Hematopoietic multipotent progenitor cell treated with erythropoietin and hydrocortisone succinate and interleukin-3 and kit ligand, for 15 days (in vitro differentiated cells): ENCODE measurements at regions not wholly inside any gene's neighbourhood (a gene's known extent, or its start where the extent isn't known, plus 50 kb on each side); places are given as distances from the start of the nearest gene placed in this dataset.

Source experiments
- DNase-seq: peaks from one replicate; pipeline ENCODE4 v3.0.0-alpha.2; 2015; ENCODE audit warnings: low spot score

DNA sequence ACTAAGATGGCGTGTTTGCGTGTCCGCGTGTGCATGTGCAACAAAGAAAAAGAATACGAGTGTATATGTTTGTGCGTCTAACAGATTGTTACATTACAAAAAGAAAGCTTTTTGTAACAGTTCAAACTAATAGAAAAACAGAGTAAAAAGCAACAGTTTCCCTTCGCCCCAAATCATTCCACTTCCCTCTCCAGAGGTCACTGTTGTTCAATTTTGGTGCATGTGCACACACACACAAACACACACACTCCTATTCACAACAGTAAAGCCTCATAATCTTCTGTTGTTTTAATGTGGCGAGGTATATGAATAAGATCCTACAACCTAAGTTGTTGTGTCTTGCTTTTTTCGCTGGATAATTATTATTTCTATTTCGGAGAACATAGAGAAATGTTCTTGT lies 357.3 kb upstream of the SLC8A1 start:
- DNase-seq = no peak

DNA sequence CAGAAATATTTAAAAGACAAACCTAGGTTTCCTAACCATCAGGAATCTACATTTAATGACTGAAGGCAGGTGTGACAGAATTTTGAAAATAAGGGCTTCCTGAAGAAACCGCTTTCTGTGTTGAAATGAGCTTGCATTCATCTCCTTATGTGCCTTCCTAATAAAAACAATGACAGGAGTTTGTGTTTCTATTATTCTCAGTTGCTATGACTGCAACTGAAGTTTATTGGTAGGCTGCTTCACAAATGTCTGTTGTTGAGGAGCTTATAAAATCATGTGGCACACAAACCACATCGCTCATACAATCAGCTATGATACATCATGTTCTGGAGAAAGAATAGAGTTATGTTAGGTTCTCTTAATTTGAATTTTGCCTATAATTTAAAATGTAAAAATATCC lies 362.7 kb upstream of the SLC8A1 start:
- DNase-seq = no peak

DNA sequence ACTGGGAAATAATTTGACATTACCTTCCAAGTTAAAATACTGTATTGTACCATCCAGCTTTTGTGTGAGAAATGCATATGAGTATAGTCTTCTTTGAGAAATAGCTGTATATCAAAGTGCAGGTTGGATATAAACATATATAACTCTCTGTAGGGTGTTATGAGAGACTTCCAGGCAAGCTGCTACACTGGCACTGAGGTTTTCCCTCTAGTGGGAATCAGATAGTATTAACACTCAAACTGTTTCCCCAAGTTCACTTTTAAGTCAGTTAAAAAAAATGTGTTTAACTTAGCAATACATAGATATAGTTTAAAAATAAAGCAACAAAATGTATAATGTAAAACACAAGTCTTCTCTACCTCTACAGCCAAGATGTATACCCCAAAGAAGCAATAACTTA lies 368.4 kb upstream of the SLC8A1 start:
- no peak for DNase-seq

DNA sequence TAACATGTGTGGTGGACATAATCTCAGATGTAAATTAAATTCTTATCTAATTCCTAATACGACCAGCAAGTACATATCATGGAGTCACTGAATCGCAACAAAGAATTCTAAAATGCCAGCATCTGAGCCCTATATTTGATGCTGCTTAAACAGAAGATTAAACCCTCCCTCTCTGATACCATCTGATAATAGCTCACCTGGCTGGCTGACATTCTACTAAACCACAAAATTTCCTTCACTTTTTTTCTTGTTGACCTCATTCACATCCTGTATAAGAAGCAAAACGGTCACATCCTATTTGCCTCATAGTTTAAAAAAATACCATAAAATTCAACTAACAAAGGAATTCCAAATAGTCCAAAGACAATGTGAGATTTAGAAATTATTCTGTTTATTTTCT lies 371.6 kb upstream of the SLC8A1 start:
- DNase-seq = no peak

DNA sequence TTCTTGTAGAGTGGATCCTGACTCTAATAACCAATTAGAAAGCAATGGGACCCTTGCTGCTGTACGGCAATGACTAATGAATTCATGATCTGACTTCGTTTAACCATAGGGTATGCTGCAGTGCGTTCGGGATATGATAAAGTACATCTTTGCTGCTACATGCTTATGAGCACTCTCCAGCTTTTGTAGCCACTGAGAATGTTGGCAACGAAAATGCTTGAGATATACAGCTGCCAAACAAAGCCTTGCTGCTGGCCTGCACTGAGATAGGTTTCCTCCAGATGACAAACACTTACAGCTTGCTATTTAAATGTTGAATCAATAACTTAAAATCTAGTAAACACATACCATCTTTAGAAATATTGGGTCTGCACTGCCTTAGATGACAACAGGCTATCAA lies 372.4 kb upstream of the SLC8A1 start:
- DNase-seq = no peak

DNA sequence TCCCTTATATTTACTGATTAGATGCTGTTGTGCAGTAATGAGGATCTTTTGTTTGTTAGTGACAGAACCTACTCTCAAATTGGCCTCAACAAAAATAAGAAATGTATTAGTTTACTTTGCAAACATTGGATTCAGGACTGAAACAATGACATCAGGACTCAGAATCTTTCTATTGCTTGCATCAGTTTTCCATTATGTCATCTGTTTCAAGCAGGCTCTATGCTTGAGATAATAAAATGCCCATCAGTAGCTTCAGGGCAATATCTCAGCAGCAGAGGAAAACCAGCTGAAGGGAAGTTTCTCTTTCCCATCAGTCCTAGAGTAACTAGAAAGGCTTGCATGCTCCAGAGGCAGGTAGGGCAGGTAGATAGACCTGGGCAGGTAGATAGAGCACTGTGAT lies 375.5 kb upstream of the SLC8A1 start:
- DNase-seq = no peak

DNA sequence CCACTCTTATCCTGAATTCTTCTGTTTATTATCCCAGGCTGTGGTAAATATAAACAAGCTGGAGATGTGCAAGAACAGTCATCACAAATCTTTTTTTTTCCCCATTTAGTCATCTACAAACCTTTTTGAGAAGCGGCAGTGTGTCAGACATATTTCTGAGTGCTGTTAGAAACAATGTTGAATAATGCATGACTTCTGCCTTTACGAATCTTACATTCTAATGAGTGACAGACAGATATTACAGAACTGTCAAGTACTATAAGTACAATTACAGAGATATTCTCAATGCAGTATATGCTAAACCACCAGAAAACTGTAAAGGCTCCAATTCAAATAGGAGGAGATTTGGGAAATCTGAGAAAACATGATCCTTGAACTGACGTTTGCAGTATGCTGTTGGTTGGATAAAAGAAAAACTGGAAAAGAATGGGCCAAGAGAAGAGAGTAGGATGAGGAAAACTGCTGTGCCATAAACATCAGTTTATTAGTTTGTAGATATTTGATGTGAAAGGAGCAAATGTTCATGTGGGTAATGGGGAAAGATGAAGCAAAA lies 379.5 kb upstream of the SLC8A1 start:
- no peak for DNase-seq

DNA sequence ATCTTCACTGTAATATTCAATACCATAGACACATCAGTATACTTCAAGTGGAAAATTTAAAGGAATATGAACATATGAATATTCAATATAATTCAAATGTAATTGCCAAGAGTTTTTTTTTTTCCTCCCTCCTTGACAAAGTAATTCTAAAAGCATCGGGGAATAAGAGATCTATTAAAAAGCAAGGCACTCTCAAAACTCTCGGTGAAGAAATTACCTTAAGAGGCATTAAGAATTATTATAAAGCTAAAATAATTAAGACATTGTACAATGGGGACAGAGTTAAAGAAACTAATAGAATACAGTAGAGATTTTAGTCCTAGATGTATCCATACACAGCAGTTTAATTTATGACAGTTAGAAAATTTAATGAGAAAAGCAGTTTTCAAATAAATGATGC lies 390.0 kb upstream of the SLC8A1 start:
- no peak for DNase-seq

DNA sequence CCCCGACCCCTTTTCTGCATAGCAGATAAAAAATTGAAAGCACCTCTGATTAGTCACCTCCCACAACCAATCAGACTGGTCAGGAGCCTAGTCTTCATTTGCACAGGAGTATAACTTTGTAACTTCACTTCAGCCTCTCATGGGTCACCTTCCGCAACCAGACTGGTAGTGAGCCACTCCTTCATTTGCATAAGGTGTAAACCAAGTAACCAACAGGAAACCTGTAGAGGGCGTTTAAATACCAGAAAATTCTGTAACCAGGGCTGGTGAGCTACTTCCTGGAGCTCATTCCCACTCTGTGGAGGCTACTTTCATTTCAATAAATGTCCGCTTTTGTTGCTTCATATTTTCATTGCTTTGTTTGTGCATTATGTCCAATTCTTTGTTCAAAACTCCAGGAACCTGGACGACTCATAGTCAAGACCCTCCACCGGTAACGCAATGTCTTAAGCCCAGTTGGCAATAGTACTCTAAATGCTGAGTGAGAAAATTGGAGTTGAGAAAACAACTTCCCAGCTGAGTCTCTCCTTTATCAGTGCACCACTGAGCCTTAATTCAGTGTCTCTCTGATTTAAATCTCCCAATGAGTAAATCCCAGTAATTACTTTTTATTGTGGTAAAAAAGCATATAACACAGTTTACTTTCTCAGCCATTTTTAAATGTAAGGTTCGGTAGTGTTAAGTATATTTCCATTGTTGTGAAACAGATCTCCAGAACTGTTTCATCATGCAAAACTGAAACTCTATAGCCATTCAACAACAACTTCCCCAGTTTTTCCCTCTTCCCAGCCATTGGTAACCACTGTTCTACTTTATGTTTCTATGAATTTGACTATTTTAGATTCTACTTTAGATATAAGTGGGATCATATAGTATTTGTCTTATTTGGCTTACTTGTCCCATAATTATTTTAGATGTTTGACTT lies 392.7 kb upstream of the SLC8A1 start:
- no peak for DNase-seq

DNA sequence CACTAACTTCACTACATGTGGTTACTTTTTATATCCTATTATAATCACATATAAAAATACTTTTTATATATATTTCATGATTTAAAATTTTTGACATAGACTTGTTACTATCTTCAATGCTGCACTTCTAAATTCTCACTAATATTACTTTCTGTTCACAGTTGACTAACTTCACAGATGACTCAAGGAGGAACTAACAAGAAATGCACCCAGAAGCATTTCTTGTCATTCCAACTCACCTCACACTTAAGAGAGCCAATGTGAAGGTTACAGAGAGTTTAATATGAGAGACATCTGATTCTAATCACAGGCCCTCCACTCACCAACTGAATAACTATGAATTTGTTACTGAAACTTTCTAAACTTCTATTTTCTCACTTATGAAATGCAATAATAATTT lies 399.8 kb upstream of the SLC8A1 start:
- DNase-seq = no peak

DNA sequence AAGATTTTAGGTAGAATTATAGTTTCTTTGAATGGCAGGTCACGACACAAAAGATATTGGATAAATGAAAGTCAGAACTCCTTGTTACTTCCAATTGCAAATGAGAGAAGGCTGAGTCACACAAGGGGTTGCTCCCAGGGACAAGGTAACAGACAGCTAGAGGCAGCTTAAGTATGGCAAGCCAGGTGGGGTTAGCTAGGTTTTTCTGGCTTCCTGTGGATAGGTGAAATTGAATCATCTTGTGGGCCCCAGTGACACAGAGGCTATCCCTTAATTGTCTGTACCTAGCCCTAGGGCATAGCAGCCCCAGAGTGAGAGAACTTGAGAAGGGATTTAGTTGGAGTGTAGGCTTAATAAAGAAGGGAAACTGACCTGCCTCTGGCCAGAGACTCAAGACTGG lies 407.7 kb upstream of the SLC8A1 start:
- no peak for DNase-seq

DNA sequence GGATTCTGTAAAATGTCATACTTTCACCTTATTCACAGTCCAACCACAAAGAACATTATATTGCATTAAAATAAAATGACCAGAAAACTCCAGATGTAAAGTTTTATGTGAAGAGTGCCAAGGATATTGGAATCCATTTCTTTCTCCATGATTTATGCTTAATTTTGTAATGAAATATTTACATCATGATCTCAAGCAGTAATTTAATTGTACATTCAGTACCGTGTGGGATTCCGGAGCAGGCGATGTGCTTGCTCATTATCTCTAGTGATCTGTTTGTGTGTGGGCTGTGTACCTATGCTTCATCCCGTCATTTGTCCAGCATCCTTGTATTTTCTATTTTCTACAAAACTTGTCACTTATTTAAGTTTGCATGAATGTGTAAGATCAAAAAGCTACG lies 415.9 kb upstream of the SLC8A1 start:
- DNase-seq = no peak

DNA sequence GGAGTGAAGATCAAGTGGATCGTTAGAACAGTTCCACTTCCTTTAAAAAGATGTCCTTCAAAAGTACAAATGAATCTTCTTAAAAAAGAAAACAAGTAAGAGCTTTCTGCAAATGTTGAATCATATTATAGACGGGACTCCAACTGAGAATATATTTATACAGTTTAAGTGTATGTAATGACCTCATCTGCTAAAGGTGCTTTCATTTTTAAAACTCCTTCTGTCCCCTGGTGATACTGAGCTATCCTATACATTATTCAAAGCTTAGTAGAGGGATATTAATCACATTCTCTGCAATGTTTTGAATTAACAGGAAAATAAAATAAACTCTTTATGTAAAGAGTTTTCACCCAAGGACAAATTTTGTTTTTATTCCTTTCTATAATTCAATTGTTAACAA lies 420.7 kb upstream of the SLC8A1 start:
- DNase-seq = no peak

DNA sequence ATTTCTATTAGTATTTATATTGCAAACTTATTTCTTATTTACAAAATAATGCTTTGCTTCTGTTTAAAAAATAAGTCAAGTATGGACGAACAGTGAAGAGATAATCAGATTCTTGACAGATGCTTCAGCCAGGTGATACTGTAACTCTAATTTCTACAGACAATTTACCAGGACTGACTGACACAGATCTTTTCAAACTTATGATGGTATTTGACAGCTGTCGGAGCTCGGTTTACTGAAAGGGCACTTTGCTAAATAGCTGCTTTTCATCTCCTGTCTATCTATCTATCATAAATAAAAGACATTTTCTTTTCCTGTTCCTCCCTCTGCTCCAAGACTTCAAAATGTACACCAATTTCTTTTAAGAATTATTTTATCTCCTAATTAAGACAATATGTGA lies 422.5 kb upstream of the SLC8A1 start:
- DNase-seq = no peak

DNA sequence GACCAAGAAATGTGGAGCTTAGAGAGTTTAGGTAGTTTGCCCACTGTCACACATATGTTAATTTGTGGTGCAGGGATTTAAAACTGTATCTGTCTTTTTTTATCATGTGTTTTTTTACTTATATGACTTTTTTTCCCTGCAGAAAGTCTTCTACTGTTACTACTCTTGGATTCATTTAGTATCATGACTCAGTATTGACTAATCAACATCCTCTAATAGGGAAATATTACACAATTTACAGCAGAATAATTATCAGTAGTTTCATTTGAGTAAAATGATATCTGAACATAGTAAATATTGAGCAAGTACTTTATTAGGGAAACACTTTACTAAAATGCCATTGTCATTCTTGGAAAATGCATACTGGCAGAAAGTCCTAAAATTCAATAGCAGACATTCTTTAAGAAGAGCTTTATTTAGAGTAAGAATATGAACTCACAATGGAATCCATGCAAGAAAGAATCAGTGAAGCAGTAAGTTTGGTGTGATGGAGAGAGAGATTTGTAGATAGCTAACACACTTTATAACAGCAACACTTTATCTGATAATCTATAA lies 425.9 kb upstream of the SLC8A1 start:
- no peak for DNase-seq

DNA sequence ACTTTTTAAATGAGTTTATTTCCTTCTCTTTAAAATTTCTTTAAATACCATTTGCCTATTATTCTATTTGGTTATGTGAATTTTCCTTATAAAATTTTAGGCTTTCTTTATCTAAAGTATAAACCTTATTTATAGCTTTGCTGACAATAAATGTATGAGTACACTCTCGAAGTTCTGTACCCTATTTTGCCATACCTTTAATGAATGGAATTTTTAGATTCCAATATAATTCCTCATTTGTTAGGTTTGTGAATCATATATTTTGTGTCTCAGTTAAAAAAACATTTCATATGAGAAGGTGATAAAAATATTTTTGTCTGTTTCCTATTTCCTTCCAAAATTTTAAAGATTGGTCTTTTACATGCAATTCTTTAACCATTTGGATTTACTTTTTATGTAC lies 427.4 kb upstream of the SLC8A1 start:
- DNase-seq = no peak

DNA sequence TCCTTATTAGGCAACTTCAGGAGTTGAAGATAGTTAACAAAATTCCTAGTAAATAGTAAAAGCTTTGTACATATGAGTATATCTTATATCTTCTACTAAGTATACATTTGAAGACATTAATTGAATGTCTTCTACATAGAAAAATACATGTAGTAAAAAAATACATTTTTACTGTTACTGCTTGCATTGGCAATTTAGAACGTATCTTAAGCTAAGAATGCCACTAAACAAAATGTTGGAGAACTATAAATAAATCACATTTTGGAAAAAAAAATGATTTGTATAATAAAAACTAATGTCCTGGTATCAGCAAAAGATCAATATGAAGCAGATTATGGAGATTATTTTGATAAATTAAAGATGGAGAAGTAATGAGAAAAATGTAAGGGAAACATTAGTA lies 434.2 kb upstream of the SLC8A1 start:
- no peak for DNase-seq

DNA sequence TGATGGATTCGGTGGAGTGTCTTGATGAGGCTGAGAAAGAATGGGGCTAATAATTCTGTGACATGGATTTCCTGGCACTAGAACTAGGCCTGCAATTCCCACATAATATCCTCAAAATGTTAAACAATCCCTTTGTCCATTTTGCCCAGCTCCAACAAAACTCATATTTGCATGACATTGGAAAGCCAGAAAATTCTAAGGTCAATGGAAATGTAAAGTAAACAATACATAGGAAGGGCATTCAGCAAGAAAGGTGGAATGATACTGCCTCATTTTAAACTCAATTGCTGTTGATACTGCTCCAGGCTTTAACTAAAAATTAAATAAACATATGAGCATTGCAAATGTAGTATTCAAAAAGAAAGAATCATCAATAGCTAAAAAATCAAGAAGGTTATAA lies 434.8 kb upstream of the SLC8A1 start:
- DNase-seq = no peak

DNA sequence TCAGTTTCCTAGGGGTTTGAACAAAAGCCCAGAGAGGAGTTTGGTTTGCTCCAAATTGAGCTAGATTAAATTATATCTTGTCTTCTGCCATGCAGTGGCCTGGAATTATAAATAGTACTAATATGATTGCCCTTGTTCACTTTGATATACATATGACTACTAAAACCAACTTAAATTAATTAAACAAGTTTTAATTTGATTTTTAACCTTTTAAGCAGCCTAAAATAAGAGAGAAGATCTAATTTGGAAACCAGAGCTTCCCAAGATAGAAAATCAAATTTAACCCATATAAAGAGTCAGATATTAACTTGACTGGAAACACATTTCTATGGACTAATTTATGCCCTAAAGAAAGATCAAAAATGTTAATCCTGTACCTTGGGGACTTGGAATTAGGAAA lies 444.5 kb upstream of the SLC8A1 start:
- no peak for DNase-seq

DNA sequence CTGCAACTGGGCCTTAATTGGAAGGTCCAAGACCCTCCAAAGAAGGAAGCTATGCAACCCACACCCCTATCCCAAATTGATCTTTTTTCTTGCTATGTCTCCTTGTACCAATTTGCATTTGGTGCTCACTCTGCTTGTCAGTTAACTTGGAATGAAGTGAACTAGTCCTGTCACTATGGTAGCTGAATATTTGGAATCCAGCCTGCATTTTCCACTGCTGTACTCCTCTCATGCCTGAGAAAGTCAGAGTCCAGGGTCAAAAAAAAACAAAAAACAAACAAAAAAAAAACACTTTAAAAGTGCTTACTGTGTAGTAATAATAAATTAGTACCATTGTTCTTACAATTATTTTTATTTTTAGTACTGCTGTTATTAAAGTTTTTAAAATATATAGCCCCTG lies 462.8 kb upstream of the SLC8A1 start:
- DNase-seq = no peak

DNA sequence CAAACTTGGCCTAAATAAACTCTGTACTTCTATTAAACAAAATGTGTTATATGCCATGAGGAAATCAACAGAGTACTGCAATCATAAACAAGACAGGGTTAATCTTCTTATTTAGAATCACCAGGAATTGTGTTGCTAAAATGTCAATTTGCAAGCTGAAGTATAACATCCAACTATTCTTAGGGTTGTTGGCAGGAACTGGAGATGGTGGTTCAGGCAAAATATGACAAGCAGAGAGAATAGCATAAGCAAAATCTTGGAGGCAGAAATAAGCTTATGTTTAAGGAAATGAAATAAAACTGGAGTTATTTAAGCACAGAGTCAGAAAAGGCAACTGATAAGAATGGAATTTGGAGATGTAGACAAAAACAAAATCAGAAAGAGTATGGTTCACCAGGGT lies 463.8 kb upstream of the SLC8A1 start:
- no peak for DNase-seq

DNA sequence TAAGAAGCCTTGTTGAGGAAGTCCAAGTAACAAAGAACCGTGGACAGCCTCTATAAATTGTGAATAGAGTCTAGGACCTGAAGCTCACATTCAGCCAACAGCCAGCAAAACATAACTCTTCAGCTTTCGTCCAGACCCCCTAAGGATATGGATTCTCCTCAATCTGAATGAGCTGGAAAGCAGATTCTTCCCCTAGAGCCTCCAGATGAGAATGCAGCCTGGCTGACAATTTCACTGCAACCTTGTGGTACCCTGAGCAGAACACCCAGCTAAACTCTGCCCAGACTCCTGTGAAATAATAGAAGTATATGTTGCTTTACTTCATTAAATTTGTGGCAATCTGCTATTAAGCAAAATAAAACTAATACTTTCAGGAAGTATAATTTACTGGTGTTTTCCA lies 483.5 kb upstream of the SLC8A1 start:
- DNase-seq = no peak

DNA sequence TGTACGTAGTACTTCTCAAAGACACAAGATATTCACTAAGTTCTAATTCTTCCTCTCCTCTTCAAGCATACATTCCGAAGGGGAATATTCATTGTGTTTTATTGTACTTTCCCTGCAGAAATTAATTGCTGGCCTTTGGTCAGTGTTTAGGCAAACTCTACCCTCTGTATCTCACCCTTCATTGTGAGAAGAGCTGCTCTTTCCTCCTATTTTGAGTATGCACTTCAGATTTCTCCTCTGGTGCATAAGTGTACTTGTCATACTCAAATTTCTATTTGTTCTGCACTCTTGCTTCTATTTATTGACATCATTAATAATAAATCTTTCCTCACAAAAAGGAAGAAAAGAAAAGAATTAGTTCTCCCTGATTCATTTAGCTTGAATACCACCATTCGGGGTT lies 485.4 kb upstream of the SLC8A1 start:
- no peak for DNase-seq

DNA sequence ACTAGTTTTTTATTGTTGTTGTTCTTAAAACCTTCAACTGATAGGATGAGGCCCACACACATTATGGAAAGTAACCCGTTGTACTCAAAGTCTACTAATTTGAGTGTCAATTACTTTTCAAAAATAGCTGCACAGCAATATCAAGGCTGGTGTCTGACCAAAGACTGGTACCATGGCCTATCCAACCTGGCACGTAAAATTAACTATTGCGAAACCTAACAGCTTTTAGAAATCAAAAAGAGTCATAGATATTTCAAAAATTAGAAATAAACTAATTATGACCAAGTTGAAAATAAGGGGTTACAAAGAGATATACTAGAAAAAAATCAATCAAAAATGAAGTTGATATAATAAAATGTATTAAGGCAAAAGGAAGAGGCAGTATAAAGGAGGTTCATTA lies 501.5 kb upstream of the SLC8A1 start:
- no peak for DNase-seq
